Neuronal stem cell (in vitro differentiated cells): ENCODE measurements at regions not wholly inside any gene's neighbourhood (a gene's known extent, or its start where the extent isn't known, plus 50 kb on each side); places are given as distances from the start of the nearest gene placed in this dataset.

ENCODE experiments used
- DNase-seq: peaks from one replicate; pipeline ENCODE4 v3.0.0-alpha.2; 2013; ENCODE audit warnings: low spot score
- H2AFZ ChIP-seq: one replicate; pipeline ENCODE4 v1.6.1; 2013; ENCODE audit warnings: mild to moderate bottlenecking, low read length, inconsistent platforms
- H2AK5ac ChIP-seq: 2 replicates; pipeline ENCODE4 v1.6.1; 2013; ENCODE audit warnings: low read depth, mild to moderate bottlenecking, inconsistent platforms, low read length, moderate library complexity, mixed read lengths
- H2BK120ac ChIP-seq: 2 replicates; pipeline ENCODE4 v1.6.1; 2013; ENCODE audit warnings: low read depth, mild to moderate bottlenecking, inconsistent platforms, low read length, moderate library complexity, mixed read lengths
- H2BK12ac ChIP-seq: one replicate; pipeline ENCODE4 v1.6.1; 2013; ENCODE audit warnings: low read length, inconsistent platforms
- H2BK15ac ChIP-seq: 2 replicates; pipeline ENCODE4 v1.6.1; 2013; ENCODE audit warnings: mild to moderate bottlenecking, low read length, inconsistent platforms, mixed read lengths
- H2BK5ac ChIP-seq: one replicate; pipeline ENCODE4 v1.6.1; 2013; ENCODE audit warnings: inconsistent platforms, mild to moderate bottlenecking, low read length, moderate library complexity
- H3K14ac ChIP-seq: one replicate; pipeline ENCODE4 v1.6.1; 2013; ENCODE audit warnings: low read length, inconsistent platforms
- H3K18ac ChIP-seq: 2 replicates; pipeline ENCODE4 v1.6.1; 2013; ENCODE audit warnings: low read length, inconsistent platforms
- H3K23ac ChIP-seq: 2 replicates; pipeline ENCODE4 v1.6.1; 2013; ENCODE audit warnings: low read depth, mild to moderate bottlenecking, mixed read lengths, low read length, inconsistent platforms; ENCODE audit not compliant: poor library complexity
- H3K27ac ChIP-seq: replicated peaks from 3 replicates; pipeline ENCODE4 v1.5.1; 2013; ENCODE audit warnings: low read length, inconsistent platforms
- H3K27me3 ChIP-seq, 3 experiments: 2 replicates each; pipeline ENCODE4 v1.6.1; 2013; ENCODE audit warnings: low read length in 3 of 3, mild to moderate bottlenecking in 2 of 3, inconsistent platforms in 1 of 3, low read depth in 1 of 3, mixed read lengths in 1 of 3, moderate library complexity in 1 of 3; ENCODE audit not compliant: control insufficient read depth in 3 of 3, insufficient read depth in 3 of 3
- H3K36me3 ChIP-seq, 2 donors: replicated peaks in 1 of 2; 2 replicates each; pipeline ENCODE4 v1.6.1; 2013; ENCODE audit warnings: low read length in 2 of 2; ENCODE audit not compliant: control insufficient read depth in 2 of 2, insufficient read depth in 2 of 2
- H3K4ac ChIP-seq: 2 replicates; pipeline ENCODE4 v1.6.1; 2013; ENCODE audit warnings: inconsistent platforms, mild to moderate bottlenecking, low read length, moderate library complexity
- H3K4me1 ChIP-seq, 2 donors: 1 replicate in 1 of 2; 2 replicates in 1 of 2; pipeline ENCODE4 v1.6.1; 2013; ENCODE audit warnings: low read length in 2 of 2, low read depth in 1 of 2; ENCODE audit not compliant: control insufficient read depth in 2 of 2, insufficient read depth in 1 of 2
- H3K4me2 ChIP-seq: one replicate; pipeline ENCODE4 v1.6.1; 2013; ENCODE audit warnings: mild to moderate bottlenecking, low read length, inconsistent platforms; ENCODE audit not compliant: insufficient read depth, poor library complexity, severe bottlenecking
- H3K4me3 ChIP-seq, 2 donors: 2 replicates each; pipeline ENCODE4 v1.5.1; 2013; ENCODE audit warnings: low read length in 2 of 2, mild to moderate bottlenecking in 2 of 2, inconsistent platforms in 1 of 2, moderate library complexity in 1 of 2
- H3K79me1 ChIP-seq: one replicate; pipeline ENCODE4 v1.6.1; 2013; ENCODE audit warnings: low read depth, mild to moderate bottlenecking, inconsistent platforms, low read length, moderate library complexity
- H3K9ac ChIP-seq: one replicate; pipeline ENCODE4 v1.6.1; 2013; ENCODE audit warnings: mild to moderate bottlenecking, low read depth, low read length, inconsistent platforms; ENCODE audit not compliant: poor library complexity
- H3K9me3 ChIP-seq, 2 donors: replicated peaks in 1 of 2; 2 replicates each; pipeline versions ENCODE3 to v1.6.1; 2013; ENCODE audit warnings: low read length in 2 of 2, mild to moderate bottlenecking in 2 of 2, inconsistent platforms in 1 of 2, low read depth in 1 of 2, mixed read lengths in 1 of 2, moderate library complexity in 1 of 2; ENCODE audit not compliant: control insufficient read depth in 2 of 2, insufficient read depth in 1 of 2
- H4K8ac ChIP-seq: one replicate; pipeline ENCODE4 v1.6.1; 2013; ENCODE audit warnings: low read depth, mild to moderate bottlenecking, inconsistent platforms, low read length, moderate library complexity
- H4K91ac ChIP-seq: one replicate; pipeline ENCODE4 v1.6.1; 2013; ENCODE audit warnings: low read length, low read depth, mild to moderate bottlenecking, inconsistent platforms; ENCODE audit not compliant: poor library complexity
- WGBS, 2 donors: extraction: QIAGEN DNeasy Blood & Tissue Kit; methylation state at CpG; one replicate each; pipeline ENCODE4 v1.1.7; 2013; ENCODE audit warnings: missing lambda C conversion rate in 2 of 2, mixed read lengths in 1 of 2; ENCODE audit not compliant: insufficient read length in 2 of 2, insufficient replicate concordance in 1 of 2; ENCODE audit errors: extremely low coverage in 2 of 2; 5-methylcytosine and 5-hydroxymethylcytosine counted together

DNA sequence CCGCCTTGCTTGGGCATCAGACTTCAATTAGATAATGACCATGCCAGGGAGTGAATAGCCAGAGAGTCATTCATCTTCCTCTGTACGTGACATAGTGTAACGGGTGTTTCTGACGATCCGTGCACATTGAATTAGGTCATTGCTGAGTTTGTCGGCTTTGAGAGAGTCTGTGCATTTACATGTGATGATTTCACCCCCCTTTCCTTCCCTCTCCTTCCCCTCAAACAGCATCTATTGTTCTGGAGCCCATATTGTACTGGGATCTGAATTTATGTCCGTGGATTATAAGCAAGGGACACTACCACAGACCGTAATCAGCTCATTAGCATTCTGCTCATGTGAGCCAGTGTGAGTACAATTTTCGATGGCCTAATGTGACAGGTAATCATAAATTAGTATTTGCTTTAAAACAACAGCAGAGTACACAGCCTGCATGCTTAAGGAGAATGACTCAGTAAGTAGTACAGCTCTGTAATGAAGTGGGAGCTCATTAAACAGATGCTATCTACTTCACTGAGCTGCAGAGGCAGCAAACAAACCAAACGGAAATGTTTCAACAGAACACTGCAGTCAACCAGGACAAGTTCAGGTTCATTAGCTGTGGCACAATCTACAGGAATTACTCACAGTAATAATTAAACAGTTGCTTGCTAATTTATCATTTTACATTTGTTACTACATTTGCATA, 302.1 kb downstream of the CSNK1G3 start:
- no peaks in the 10 kb centered on the region for H3K27me3 ChIP-seq
- DNase-seq, result no peak
- H4K8ac ChIP-seq, result no peak overlapping the region
- H3K79me1 ChIP-seq, result no peaks in the 10 kb centered on the region
- no CpG with 5 or more reads among the region's 10 CpGs for WGBS, 2 donors
- H3K4ac ChIP-seq, result no peak overlapping the region
- no peak overlapping the region for H4K91ac ChIP-seq
- H2BK120ac ChIP-seq, result no peak overlapping the region
- H2AFZ ChIP-seq, result peak overlapping the region; percentile 50
- no peak overlapping the region for H3K9ac ChIP-seq
- H3K36me3 ChIP-seq, result no peaks in the 10 kb centered on the region
- H2AK5ac ChIP-seq, result no peak overlapping the region
- no peak overlapping the region for H2BK15ac ChIP-seq
- no peak overlapping the region for H2BK5ac ChIP-seq
- no peaks in the 10 kb centered on the region for H3K9me3 ChIP-seq
- peaks cover 16 to 58% of the 10 kb centered on the region in 2 donors for H3K4me1 ChIP-seq
- H3K4me2 ChIP-seq, result no peak overlapping the region
- no peak overlapping the region for H3K18ac ChIP-seq
- peak overlapping the region in 1 of 2 donors; percentile 9 for H3K4me3 ChIP-seq
- H3K14ac ChIP-seq, result no peak overlapping the region
- no peak overlapping the region for H3K23ac ChIP-seq
- no peak overlapping the region for H3K27ac ChIP-seq
- H2BK12ac ChIP-seq, result no peak overlapping the region

GRCh38 chr5:123813264-123813663, 301.3 kb downstream of the CSNK1G3 start:
- no peak overlapping the region for H4K8ac ChIP-seq
- no peak overlapping the region for H3K4me3 ChIP-seq
- H2AFZ ChIP-seq, result no peak overlapping the region
- no peak overlapping the region for H3K18ac ChIP-seq
- no peak overlapping the region for H2BK120ac ChIP-seq
- H3K23ac ChIP-seq, result no peak overlapping the region
- H3K27me3 ChIP-seq, result no peaks in the 10 kb centered on the region
- H3K27ac ChIP-seq, result no peak overlapping the region
- H3K9ac ChIP-seq, result no peak overlapping the region
- no peaks in the 10 kb centered on the region for H3K9me3 ChIP-seq
- no peak overlapping the region for H2BK5ac ChIP-seq
- H3K36me3 ChIP-seq, result no peaks in the 10 kb centered on the region
- no peak overlapping the region for H2AK5ac ChIP-seq
- peaks cover 19 to 66% of the 10 kb centered on the region in 2 donors for H3K4me1 ChIP-seq
- H3K79me1 ChIP-seq, result no peaks in the 10 kb centered on the region
- H2BK12ac ChIP-seq, result no peak overlapping the region
- H3K4me2 ChIP-seq, result no peak overlapping the region
- WGBS, 2 donors, result no CpG with 5 or more reads among the region's 3 CpGs
- no peak overlapping the region for H3K14ac ChIP-seq
- no peak overlapping the region for H3K4ac ChIP-seq
- no peak overlapping the region for H2BK15ac ChIP-seq
- no peak for DNase-seq
- no peak overlapping the region for H4K91ac ChIP-seq

DNA sequence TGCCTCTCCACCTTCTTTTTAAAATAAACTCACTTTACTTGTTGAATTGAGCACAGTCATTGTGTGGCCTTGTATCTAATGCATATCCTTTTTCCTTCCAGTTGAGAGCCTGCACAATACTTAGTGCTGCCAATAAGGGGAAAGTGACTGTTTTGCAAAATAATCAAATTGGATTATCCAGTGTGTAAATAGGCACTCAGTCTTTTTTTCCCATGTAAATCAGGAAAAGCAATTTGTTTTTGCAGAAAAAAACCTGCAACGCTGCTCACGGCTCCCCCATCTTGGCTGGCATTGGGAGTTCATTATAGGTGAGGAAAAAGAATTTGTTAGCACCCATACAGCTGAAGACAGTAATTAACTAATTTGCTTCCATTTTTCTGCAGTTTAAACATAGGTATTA, 299.9 kb downstream of the CSNK1G3 start:
- Histone ChIP-seq H3K4me2 (no peak overlapping the region), H2BK12ac (no peak overlapping the region), H3K27me3 (no peaks in the 10 kb centered on the region)

GRCh38 chr5:123810746-123811340, 298.9 kb downstream of the CSNK1G3 start:
- Histone ChIP-seq H2AFZ (peak overlapping the region; percentile 68), H4K8ac (no peak overlapping the region), H2BK5ac (no peak overlapping the region), H3K14ac (no peak overlapping the region), H3K27me3 (no peaks in the 10 kb centered on the region), H2BK15ac (no peak overlapping the region), H4K91ac (no peak overlapping the region), H3K4me2 (no peak overlapping the region), H3K4ac (no peak overlapping the region), H2BK120ac (no peak overlapping the region), H3K36me3 (no peaks in the 10 kb centered on the region), H3K4me1 (peaks cover 26 to 83% of the 10 kb centered on the region in 2 donors), H3K79me1 (no peaks in the 10 kb centered on the region), H3K27ac (no peak overlapping the region), H2AK5ac (no peak overlapping the region), H2BK12ac (no peak overlapping the region), H3K18ac (no peak overlapping the region), H3K4me3 (peak overlapping the region in 1 of 2 donors; percentile 2), H3K9me3 (no peaks in the 10 kb centered on the region), H3K23ac (no peak overlapping the region), H3K9ac (no peak overlapping the region)
- WGBS, 2 donors, result no CpG with 5 or more reads among the region's 8 CpGs
- no peak for DNase-seq

More for the DNA sequence above, 299.9 kb downstream of the CSNK1G3 start:
- no peak overlapping the region for H3K14ac ChIP-seq
- H2BK5ac ChIP-seq, result no peak overlapping the region
- no peak overlapping the region for H3K4ac ChIP-seq
- H2BK15ac ChIP-seq, result no peak overlapping the region
- no peak for DNase-seq
- H3K36me3 ChIP-seq, result no peaks in the 10 kb centered on the region
- H3K18ac ChIP-seq, result no peak overlapping the region
- H2AK5ac ChIP-seq, result no peak overlapping the region
- H3K23ac ChIP-seq, result no peak overlapping the region
- H2AFZ ChIP-seq, result no peak overlapping the region
- no peak overlapping the region for H4K8ac ChIP-seq
- no CpG with 5 or more reads among the region's 2 CpGs for WGBS, 2 donors
- no peaks in the 10 kb centered on the region for H3K9me3 ChIP-seq
- H3K9ac ChIP-seq, result no peak overlapping the region
- peaks cover 24 to 78% of the 10 kb centered on the region in 2 donors for H3K4me1 ChIP-seq
- no peak overlapping the region for H3K27ac ChIP-seq
- no peak overlapping the region for H3K4me3 ChIP-seq
- no peaks in the 10 kb centered on the region for H3K79me1 ChIP-seq
- H2BK120ac ChIP-seq, result no peak overlapping the region
- H4K91ac ChIP-seq, result no peak overlapping the region
